Astrocyte of the cerebellum (primary cell): ENCODE measurements at regions not wholly inside any gene's neighbourhood (a gene's known extent, or its start where the extent isn't known, plus 50 kb on each side); places are given as distances from the start of the nearest gene placed in this dataset.

Experiments
- DNase-seq: peaks from one replicate; pipeline ENCODE4 v3.0.0-alpha.2; 2011; ENCODE audit warnings: low read depth
- H3K4me3 ChIP-seq: 2 replicates; pipeline ENCODE4 v1.5.1; 2011; ENCODE audit warnings: mild to moderate bottlenecking, low read depth, low read length, moderate library complexity
- CTCF ChIP-seq: IDR thresholded peaks from 2 replicates; pipeline ENCODE4 v1.5.1; 2012; ENCODE audit warnings: low read length, low read depth, moderate library complexity, mild to moderate bottlenecking; ENCODE audit errors: missing control alignments
- in situ Hi-C: cut with HindIII; loops from 2 replicates; pipeline ENCODE4 v1.10.0; 2017; ENCODE audit warnings: low sequenced_read_pairs

- in situ Hi-C loops = no loop called here
- no peak for TF ChIP-seq CTCF
- H3K4me3 ChIP-seq = no peak overlapping the region
- DNase-seq = no peak
Observed at GRCh38 chr1:5690291-5690690, 301.9 kb downstream of the NPHP4 start.

DNA sequence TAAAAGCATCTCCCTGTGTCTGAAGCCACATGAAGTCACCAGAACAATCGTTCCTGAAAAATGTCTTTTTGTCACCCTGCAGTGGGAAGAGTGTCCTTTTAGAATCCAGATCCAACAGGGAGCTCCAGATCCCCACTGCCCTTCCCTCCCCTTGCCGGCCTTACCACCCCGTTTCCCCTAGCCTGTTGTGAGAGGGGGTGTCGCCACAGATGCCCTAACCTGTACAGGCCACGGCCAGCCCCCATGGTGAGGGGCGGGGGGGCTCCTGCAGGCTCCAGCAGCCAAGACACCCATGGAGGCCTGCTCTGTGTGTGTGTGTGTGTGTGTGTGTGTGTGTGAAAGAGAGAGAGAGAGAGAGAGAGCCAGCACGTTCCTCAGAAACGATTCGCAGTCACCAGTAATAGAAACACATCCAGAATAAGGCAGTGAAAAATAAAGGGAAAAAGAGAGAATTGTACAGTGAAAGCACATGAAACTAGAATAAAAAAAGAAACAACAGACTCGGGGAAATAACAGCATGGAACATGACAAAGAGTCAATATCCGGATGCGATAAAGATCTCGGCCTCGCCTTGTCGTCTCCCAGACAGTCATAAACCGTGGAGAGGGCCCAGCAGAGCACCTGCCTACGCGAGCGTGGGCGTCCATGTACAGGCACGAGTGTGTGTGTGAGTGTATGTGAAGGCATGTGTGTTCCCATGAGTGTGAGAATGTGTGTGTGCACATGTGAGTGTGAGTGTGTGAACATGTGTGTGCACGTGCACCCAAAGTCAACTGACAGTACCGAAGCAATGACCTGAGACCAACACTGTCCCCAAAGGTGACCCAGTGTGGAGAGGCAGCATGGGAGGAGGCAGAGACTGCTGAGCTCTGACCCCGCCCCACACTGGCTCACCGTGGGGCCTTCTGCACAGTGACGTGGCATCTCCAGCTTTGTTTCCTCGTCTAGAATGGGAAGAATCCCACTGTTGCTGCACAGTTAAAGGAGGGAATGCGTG lies 303.8 kb downstream of the NPHP4 start:
- in situ Hi-C loops = no loop called here
- H3K4me3 ChIP-seq = no peak overlapping the region

GRCh38 chr1:5686925-5687706 lies 305.1 kb downstream of the NPHP4 start:
- H3K4me3 ChIP-seq = no peak overlapping the region
- in situ Hi-C loops = no loop called here
- no peak for DNase-seq
- TF ChIP-seq CTCF = no peak

More for the DNA sequence above, 303.8 kb downstream of the NPHP4 start:
- TF ChIP-seq CTCF = no peak
- DNase-seq = no peak

DNA sequence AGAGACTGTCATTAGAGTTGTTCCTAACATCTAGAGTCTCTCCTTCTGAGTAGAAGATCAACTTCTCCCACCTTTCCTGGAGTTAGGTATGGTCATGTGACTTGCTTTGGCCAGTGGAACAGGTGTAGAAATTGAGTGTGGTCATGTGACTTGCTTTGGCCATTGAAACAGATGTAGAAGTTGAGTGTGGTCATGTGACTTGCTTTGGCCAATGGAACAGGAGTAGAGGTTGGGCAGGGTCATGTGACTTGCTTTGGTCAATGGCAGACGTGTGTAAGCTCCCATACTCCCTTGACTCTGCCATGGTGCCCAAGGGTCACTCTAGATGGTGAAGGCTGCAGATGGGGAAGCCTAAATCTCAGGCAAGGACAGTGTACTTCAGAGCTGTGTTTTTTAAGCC lies 306.0 kb downstream of the NPHP4 start:
- TF ChIP-seq CTCF = no peak
- no peak for DNase-seq
- no peak overlapping the region for H3K4me3 ChIP-seq
- in situ Hi-C loops = no loop called here

GRCh38 chr1:5685446-5686040 lies 306.7 kb downstream of the NPHP4 start:
- no peak for TF ChIP-seq CTCF
- H3K4me3 ChIP-seq = no peak overlapping the region
- in situ Hi-C loops = no loop called here
- DNase-seq = no peak

- H3K4me3 ChIP-seq = no peak overlapping the region
- no peak for DNase-seq
- no peak for TF ChIP-seq CTCF
- in situ Hi-C loops = no loop called here
Observed at GRCh38 chr1:5684791-5685190, 307.4 kb downstream of the NPHP4 start.
